ENCODE measurements at regions not wholly inside any gene's neighbourhood (a gene's known extent, or its start where the extent isn't known, plus 50 kb on each side); places are given as distances from the start of the nearest gene placed in this dataset.

DNA sequence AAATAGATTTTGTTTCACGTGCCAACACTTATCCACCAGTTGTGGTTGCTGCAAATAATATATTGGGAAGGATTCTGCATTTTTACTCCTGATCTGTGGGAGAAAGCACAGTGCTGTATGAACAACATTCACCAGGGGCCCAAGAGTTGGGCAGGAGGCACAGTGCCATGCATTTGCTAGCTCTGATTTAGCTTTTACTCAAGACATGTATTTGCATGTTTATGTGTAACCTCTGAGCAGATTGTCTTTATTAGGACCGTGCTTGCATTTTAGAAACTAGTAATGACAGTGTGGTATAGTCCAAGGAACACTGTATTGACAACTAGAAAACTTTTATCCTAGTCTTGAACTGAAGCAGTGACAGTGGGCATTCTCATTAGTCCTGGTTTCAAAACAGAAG is 133.9 kb upstream of the B3GALT2 start:
- no peak for TF ChIP-seq SNAI2 (CRISPR knock-in tag; IDR thresholded peaks at IDR 0.05)
- no peak for TF ChIP-seq ZNF8 (CRISPR knock-in tag; IDR thresholded peaks at IDR 0.05)
- TF ChIP-seq OSR1 (CRISPR knock-in tag; IDR thresholded peaks at IDR 0.05): no peak
- TF ChIP-seq ZC3H10 (CRISPR knock-in tag; IDR thresholded peaks at IDR 0.05): no peak
- no peak for TF ChIP-seq ZFP3 (CRISPR knock-in tag; IDR thresholded peaks at IDR 0.05)
- no peak for TF ChIP-seq ISL1 (CRISPR knock-in tag; IDR thresholded peaks at IDR 0.05)
- TF ChIP-seq BACH2 (CRISPR knock-in tag; IDR thresholded peaks at IDR 0.05; ENCODE audit: borderline replicate concordance): no peak
